Fibroblast of the conjunctiva (primary cell): ENCODE measurements at regions not wholly inside any gene's neighbourhood (a gene's known extent, or its start where the extent isn't known, plus 50 kb on each side); places are given as distances from the start of the nearest gene placed in this dataset.
A peak's percentile ranks its signal among the peaks of the same experiment; 100 is the strongest.

Source experiments
- DNase-seq: peaks from one replicate; pipeline ENCODE4 v3.0.0-alpha.2; 2010; ENCODE audit warnings: low read depth

DNA sequence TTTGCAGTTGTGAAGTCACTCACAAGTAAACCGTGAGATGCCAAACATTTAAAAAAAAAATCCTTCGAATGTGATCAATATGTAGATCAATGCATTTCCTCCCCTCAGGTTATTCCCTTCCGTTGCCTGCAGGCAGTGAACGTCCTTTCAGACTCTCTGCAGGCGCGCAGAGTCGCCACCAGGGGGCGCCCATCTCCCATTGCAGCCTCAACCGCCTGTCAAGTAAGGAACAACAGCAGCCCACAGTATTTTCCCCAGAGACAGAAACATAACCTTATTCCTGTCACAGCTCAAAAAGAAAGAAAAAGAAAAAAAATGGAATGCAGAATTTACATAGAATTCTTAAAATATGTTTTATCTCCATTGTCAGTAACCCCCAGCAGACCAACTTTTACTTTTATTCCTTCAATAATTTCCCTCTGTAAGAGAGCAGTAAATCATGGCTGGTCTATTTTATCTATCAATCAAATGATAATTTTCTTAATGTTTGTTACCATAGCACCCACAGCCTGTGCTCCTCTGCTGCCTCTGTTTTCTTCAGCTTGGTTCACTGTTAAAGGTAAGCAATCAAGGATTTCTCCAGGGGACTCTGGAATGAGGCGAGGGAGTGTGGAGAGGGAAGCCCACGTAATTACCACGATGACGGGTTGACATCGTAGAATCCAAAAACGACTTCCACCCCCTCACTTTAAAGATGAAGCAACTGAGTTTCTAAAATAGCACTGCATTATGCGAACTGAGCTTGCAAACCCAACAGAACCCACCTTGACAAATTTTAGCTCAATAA is 637.6 kb upstream of the ARGLU1 start:
- peak; percentile 21 for DNase-seq

DNA sequence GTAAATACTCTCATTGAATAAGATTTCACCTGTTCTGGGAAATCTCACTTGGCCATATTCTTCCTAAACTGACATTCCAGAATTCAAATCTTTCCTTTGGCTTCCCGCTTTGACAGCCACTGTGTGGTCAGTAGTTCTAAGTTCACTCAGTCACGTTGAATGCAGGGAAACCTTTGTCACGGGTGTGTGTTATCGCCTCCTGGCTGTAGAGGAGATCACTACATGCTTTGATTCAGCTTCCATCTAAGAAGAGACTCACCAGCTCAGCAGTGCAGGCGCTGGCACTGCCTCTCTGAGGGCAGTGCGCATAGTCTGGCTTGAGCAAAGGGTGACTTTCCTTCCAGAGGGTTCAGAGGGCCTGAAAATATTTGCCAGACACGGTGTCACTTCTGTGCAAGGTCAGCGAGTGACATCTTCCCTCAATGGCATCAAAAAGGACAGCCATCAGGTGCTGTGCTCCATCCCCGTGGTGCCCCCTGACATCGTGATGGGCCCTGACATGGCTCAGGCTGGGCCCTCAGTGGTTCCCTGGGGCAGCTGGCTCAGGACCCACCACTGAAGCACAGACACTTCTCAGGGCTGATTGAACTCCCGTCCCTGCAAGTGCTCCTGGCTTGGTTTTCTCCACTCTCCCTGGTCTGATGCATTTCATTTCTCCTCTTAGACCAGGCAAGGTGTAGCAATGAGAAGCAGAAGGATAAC is 635.4 kb upstream of the ARGLU1 start:
- DNase-seq, result no peak

DNA sequence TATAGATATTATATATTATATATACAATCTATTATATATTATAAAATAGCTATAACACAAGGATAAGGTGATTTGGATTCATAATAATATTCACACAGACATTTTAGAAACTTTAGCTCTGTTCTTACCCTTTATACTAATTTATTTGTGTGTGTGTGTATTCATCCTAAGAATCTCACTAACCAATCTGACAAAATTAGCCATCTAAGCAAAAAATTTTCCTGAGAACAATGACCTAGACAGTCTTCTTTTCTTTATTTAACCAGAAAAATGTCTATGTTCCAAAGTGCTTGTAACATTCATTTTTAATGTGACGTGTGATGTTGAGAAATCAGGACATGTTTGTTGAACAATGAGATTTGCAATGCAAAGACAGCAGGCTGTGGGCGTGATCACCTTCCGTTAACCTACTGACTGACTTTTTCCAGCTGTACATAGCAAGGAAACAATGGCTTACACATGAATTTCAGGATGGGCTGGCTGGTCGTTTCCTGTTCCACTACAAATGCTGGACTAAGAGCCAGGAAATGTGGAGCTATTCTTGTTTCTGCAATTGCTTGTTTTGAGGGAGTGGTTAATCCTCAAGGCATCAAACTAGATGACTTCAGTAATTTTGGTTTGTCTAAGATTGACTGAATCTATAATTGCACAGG is 634.6 kb upstream of the ARGLU1 start:
- DNase-seq, result no peak

DNA sequence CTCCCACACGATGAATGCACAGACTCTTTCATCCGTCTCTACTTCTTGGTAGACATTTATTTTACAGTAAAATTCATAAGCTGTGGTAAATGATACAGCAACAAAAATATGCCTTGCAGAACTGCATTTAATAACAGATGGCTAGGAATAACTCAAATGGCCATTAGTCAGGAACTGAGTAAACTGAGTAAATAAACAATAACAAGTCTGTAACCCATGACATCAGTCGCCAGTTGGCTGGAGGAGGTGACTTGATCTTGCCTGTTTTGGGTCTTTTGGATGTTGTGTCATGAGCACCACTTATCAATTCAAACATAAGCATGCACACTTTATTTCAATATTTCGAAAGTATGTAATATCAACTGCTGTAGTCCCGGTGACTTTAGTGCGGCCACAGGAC is 632.6 kb upstream of the ARGLU1 start:
- no peak for DNase-seq

DNA sequence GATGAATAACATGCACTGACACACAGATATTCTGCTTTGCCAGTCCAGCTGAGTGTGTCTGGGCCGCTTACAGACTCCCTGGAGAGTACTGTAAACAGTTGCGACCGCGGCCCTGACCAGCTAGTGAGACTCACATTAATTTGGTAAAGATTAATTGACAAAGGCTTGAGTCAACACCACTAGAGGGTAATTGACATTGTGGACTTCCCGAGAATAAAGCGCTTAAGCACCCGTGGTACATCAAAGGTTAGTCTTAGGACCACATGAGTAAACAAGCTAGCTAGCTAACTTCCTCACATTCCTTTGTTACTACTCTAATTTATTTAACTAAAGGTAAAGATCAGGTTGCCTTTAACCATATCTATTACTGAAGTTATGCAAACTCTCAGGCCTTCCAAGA is 624.4 kb upstream of the ARGLU1 start:
- no peak for DNase-seq

DNA sequence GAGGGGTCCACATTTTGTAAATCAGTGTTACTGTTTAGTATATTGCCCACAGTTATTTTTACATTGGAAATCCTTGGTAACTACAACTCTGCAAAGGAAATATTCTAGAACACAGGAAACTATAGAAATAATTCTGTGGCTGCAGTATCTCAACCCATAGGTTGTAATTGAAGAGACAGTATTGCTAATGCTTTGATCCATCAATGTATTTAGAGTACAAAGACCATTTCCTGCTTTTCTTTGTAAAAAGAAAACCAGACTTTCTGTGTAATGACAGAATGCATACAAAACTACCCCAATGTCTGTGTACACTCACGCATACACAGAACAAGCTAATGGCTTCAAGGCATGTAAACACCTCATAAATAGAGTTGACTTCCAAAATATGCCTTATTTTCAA is 622.1 kb upstream of the ARGLU1 start:
- DNase-seq, result no peak

DNA sequence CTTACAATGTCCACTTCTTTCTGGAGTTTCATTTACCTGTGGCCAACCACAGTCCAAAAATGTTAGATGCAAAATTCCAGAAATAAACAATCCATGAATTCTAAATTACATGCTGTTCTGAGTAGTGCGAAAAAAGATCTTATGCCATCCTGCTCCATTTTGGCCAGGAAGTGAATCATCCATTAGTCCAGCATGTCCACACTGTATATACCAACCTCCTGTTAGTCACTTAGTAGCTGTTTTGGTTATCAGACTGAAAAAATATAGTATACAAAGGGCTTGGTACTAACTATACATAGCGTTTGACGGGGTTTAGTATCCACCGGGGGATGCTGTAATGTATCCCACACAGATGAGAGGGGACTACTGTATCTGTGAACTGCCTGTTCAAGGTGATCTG is 618.0 kb upstream of the ARGLU1 start:
- no peak for DNase-seq

DNA sequence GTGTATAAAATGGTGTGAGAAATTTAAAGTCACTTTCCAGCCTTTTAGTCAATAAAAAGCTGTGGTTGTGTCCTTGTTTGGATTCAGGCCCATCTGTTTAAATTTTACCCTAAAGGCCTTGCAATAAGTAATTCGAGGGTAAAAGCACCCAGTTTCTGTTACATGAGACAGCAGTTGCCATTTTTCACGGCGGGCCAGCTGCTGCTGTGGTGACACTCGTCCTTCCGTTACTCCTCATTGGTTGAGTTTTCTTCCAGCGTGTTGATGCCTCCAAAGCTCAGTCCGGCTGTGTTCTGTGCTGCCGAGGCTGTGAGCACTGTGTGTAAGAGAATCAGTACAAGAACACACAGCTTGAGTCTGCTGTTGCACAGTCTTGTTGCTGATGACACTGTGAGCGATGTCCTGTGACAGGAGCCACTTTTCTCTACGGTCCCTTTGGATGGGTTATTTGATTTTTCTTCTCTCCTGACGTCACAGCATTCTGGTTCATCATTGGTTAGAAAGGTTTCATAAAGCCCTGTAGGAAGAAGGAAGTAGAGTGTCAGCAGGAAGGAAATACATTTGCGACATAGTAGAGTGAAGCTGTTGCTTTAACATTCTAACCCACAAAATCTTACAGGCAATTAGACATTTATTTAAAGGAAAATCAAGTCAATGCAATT is 602.5 kb upstream of the ARGLU1 start:
- no peak for DNase-seq

DNA sequence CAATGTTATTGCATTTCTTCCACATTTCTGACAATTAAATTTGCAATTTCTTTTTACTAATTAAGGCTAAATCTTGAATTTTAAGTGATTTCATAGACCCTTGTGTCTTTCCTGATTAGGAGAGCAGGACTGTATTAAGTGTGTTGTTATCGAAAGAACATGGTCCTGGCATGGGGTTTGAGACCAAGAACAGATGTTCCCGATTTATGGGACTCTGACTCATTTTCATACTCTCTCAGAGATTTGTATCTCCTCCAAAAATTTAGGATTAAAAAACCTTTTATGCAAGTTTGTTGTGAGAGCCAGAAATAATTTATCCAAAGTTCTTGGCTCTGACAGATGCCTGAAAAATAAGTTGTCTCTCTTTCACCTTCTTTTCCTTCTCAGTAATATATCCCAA is 589.3 kb upstream of the ARGLU1 start:
- DNase-seq, result peak; percentile 30

DNA sequence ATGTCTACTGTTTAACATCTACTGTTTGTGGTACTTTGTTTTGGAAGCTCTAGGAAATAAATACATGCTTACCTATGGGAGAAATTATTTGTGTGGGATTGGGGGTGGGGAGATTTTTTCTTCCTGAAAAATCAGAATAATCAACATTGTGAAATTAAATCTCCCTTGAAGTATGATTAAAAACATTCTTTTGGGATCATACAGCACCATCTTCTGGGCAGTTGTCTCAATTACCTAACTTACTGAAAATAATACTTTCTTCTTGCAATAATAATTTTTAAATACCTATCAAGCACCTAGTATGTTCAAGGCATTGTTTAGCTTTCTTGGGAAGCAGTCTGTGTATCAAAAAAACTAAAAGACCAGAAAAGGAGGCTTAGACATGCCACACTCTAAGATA is 576.5 kb upstream of the ARGLU1 start:
- no peak for DNase-seq

DNA sequence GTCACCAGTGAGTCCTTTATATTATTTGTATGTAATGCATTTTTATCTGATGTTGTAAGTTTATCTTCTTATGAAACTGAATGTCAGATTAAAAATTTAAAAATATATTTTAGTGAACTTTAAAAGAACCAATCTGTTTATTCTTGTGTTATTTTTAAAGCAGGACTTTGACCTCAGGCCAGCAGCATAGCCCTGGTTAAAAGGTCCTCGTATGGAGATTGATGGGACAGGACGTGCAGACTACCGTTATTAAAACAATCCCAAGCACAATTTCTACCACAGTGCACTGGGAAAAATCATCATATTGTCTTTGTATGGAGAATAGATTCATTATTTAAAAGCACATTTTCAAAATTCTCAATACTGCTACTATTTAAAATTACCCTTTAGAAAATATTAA is 573.8 kb upstream of the ARGLU1 start:
- no peak for DNase-seq

DNA sequence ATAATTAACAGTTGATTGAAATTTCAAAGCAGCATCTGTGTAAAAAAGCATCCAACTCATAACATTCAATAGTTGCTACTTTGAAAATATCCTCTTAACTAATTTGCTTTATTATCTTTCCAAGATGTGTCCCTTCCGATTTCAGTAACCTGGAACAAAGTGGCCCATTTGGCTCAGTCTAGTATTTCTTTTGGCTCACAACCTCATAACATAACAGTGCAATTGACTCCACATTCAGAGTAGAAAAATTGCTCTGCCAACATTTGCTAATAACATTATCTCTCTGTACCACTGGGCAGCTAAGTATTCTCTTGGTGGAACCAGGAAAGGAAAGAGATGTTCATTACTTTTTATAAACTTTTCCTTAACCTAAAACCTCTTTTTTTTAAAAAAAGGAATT is 571.1 kb upstream of the ARGLU1 start:
- DNase-seq, result no peak

DNA sequence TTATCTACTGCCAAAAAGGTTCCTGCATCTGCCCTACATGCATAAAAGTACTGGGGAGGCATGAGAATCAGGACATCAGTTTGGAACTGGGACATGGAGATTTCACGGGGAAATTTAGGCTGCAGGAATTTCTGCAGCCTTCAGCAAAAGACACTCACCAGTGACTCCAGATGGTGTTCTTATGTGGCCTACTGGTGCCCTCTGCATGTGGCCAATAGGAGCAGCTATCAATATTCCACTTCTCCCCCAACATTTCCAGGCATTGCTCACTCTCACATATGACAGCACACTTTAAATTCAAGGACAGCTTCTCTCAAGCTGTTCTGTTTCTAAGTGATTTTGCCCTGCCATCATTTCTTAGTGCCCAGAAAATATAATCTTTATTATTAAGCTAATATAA is 570.5 kb upstream of the ARGLU1 start:
- no peak for DNase-seq

DNA sequence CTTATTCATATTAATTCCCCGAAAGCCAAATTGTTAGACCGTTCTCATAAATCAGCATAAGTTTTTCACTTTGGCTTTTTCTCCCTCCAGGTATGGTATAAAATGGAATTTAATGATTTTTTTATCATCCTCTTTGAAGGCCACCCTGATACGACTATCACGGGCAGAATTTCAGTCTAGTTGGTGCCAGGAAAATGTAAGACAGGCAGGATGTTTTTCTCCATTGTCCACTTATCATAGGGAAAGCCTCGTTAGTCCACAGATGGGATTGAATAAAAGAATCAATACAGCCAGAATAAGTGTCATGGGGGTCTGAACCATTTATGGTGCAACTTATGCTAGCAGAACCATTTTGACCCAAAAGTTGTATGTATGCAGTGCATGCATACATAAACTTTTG is 566.0 kb upstream of the ARGLU1 start:
- DNase-seq, result no peak

DNA sequence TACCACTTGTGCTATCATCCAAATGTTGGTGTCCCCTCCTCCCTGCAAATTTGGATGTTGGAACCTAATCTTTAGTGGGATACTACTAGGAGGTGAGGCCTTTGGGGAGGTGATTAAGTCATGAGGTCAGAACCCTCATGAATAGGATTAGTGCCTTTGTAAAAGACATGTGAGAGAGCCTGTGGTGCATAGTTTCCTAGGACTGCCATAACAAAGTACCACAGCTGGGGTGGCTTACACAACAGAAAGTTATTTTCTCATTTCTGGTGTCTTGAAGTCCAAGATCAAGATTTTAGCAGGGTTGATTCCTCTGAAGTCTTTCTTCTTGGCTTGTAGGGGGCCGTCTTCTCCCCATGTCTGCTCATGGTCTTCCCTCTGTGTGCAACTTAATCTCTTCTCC is 562.6 kb upstream of the ARGLU1 start:
- no peak for DNase-seq

DNA sequence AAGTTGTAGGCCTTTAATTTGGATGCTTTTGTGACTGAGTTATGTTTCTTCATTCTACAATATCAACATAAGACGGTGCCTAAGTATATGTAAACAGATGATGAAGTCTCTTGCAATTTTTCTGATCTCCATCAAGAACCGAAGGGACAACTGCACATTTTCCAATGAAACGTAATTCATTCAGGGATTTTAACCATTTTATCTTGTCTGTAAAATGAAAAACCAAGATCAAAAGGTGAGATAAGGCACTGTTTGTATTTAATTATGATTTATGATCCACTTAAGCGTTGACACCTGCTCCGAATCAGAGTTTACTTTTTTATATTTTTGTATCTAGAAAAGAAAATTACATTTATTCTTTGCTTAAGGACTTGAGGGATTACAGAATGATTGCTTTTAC is 556.8 kb upstream of the ARGLU1 start:
- DNase-seq, result no peak

DNA sequence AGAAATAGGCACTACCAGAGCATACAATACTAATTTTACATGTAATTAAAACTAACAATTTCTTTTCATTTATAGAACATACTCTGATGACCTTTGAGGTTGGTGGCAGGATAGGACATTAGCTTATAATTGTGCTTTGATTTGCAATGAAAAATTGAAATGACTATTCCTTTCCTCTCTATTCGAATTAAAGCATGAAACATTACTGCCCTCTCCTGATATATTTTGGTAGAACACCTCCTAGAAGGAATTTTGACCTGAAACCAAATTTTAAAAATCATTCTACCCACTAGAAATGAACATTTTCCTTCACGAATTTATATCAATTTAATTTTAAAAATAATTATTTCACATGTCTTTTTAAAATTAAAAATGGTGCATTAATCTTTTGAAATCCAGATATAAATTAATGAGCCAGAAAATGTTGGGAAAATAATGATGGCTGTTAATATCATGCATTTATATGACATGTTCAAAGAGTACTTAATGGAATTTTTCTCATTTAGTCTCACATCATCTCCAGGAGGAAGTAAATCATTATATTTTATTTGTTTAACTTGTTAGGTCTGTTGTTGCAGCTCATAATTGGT is 556.3 kb upstream of the ARGLU1 start:
- no peak for DNase-seq

DNA sequence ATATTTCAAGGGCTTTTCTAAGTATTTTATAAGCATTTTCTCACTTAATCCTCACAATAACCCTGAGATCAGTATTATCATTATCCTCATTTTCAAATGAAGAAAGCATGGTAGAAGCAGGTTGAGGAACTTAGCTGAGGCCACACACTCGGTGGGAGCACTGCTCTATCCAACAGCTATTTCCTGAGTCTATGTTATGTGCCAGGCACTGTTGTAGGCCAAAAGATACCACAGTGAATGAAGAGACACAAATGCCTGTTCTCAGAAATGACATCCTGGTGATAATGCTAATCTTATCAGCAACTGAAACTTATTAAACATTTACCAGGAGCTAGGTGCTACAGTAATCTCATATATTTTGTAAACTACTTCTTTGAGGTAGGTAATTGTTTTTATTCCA is 553.9 kb upstream of the ARGLU1 start:
- no peak for DNase-seq

DNA sequence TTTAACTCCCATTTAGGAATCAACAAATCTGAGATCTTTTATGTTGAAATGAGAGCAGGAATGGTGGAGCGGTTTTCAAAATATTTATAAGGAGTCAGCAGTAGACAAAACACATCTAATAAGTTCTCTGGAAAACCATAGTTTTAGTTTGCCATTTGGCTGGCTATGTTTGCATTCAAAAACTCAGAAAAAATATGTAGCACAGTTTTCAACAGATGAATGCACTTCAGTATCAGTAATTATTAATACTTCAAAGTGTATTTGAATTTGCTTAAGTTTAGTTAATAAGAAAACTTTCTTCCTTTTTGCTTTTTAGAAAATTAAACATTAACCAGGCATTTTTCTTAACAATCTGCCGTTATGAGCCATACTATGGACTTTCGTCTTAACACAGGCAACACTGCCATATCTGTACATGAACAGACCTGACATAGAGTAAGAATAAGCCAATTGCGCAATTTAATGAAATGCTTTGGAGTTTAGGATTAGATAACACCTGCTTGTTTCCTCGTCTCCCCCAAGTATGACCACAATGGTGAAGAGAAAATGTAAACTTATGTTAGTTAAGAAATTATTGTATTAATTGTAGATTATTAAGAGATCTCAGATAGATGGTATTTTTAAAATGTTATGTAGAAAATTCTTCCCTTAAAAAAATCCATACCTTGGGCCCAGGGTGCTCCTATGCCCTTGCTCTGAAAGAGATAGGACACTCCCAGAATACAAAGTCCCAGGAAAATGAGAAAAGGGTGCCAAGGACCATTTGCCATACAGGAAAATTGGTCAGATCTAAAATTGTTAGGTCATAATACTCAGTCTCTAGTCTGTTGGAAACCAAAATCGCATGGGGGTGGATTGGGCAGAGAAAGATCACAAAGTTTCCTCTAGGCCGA is 552.3 kb upstream of the ARGLU1 start:
- no peak for DNase-seq

DNA sequence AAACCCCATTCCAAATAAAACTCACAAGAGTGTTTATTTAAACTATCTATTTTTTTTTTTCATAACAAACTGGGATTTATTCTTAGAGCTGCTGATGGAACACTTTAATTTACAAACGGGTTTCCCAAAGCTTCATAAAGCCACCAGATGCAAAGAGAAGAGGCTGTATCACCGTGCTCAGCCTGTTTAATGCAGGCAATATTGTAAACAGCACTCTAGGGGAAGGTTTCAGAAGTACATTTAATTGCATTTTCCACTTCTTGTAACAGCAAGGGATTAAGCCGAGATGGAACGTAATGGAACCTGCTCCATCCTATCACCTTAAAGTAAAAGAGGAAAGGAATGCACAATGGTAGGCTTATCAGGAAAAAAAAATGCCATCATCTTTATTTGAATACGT is 550.6 kb upstream of the ARGLU1 start:
- DNase-seq, result no peak

DNA sequence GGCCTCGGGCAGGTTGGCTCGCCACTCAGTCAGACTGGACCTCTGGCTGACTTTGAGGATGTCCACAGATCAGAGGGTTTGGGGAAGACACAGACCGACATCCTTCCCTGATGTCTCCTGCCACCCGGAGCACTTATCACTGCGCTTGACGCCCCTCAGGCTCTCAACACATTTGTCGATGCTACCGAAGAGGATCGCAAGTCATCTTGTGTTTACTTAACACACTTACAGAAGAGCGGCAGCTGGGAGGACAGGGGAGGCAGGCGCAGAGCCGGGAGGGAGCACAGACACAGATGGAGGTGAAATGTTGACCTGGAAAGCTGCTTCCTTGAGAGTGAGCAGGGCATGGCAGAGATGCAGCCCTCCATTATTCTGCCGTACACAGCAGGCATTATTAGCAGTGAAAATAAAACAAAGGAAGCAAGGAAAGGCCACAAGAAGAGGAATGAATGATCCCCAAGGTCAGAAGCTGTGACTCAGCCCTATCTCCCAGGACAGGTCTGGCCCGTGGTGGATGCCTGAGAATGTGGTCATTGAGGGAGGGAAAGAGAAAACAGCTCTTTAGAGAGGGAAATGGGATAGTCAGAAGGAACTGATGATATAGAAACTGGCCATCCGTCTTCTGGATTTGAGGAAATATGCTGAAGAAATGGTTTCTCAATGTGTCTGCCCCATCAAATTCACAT is 549.5 kb upstream of the ARGLU1 start:
- DNase-seq, result no peak
